ELF-1 (cell line): ENCODE measurements at regions not wholly inside any gene's neighbourhood (a gene's known extent, or its start where the extent isn't known, plus 50 kb on each side); places are given as distances from the start of the nearest gene placed in this dataset.

ENCODE experiments used
- DNase-seq: peaks from one replicate; pipeline ENCODE4 v3.0.0-alpha.2; 2016; ENCODE audit warnings: low read depth, low spot score

DNA sequence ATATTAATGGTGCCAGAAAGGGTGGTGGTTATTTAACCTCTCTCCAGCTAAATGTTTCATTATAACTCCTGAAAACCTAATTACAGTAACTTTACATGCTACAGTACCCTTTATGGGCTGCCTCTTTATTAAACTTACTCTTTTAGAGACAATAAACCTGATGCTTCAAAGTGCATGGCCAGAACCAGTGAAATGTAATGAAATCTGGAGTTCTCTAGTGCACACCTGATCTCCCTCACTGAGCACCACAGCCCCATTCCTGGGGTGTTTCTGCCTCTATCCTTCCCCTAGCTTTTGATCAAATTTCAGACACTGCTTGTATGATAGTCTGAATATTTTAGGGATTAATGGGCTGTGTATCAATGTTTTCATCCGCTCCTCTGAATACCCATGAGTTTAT lies 306.5 kb upstream of the WWC1 start:
- no peak for DNase-seq

GRCh38 chr5:167985373-167985772 lies 306.1 kb upstream of the WWC1 start:
- DNase-seq: no peak

DNA sequence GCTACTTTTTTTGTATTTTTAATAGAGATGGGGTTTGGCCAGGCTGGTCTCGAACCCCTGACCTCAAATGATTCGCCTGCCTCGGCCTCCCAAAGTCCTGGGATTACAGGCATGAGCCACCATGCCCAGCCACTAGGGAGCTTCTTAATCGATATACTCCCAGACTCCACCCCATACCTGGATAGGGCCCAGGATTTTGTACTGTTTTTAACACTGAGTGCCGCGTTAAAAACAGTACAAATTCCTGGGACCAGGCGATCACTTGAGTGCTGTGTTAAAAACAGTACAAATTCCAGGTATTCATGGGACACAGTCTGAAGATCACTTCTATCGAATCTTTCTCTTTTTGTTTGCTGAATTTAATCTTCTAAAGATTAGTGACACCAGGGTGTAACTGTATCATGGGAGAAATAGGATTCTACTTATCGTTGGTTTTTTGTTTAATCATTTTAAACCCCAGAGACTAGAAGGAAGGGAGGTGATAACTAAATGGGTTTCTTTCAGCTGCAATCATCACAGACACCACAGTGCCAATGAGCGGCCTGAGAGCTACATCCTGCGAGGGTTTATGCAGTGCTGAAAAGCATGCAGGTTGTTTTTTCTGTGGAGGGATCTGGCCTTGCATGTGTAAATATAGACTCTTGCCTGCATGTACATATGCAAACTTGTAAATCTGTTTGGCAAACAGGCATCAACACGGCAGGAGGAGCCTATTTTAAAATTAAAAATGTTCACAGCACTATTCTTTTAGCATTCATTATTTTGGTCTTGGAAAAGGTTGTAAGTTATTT lies 303.8 kb upstream of the WWC1 start:
- no peak for DNase-seq

- no peak for DNase-seq
Measured at GRCh38 chr5:167992868-167993267, 298.6 kb upstream of the WWC1 start.

- DNase-seq: no peak
Measured at GRCh38 chr5:167993771-167994170, 297.7 kb upstream of the WWC1 start.

GRCh38 chr5:167995844-167996425 lies 295.5 kb upstream of the WWC1 start:
- no peak for DNase-seq

GRCh38 chr5:167998148-167998767 lies 293.2 kb upstream of the WWC1 start:
- DNase-seq: no peak

DNA sequence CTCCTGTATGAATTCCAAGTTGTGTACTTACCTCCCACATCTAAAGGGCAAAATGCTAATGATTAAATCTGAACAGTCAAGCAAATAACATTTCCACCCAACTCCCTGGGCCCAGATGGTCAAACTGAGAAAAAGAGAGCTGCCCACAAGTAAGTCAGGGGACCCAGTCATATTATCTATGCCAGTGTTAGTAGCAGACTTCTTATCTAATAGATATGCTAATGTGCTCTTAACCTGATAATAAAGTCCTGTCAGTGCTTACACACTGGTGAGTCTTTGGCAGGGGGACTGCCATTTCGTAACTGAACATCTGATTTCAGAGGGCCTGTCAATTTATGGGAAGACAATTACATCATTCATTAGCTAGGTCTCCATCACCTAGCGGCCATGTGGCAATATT lies 292.3 kb upstream of the WWC1 start:
- no peak for DNase-seq

DNA sequence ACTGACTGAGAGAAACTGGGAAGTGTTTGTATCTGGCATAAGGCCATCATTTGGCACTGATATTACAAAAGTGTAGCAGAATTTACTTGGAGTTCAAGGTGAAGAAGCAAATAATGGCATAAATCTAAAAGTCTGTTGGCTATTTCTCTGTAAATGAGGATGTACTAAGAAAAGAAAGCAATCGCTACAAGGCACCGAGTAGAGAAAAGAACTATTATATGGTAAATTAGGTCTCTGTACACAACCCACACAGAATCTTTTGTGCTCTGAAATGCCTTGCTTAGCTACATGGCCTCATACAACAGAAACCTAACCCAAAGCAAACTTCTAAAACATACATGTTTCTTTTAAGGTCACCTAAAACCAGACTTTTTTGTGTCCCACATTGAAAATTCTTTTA lies 290.1 kb upstream of the WWC1 start:
- no peak for DNase-seq

GRCh38 chr5:168002116-168002515 lies 289.3 kb upstream of the WWC1 start:
- no peak for DNase-seq

DNA sequence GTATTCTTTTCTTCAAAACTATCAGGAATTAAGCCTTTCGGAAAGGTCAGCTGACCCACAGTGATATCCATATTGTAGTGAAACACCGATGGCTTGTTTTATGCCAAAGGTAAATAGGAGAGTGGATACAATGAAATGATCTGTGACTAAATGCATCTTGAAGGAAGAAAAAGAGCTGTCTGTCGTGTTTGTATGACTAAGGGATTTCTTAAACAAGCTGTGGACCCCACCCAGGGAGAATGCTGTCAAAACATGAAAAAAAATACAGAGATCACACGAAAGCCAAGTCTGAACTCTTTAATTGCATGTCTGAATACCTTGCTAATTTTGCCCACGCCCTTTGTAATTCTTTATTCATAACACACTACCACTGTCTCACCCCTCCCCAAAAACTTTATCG lies 286.4 kb upstream of the WWC1 start:
- no peak for DNase-seq

GRCh38 chr5:168005936-168006335 lies 285.5 kb upstream of the WWC1 start:
- no peak for DNase-seq

GRCh38 chr5:168006456-168007130 lies 284.9 kb upstream of the WWC1 start:
- DNase-seq: no peak

DNA sequence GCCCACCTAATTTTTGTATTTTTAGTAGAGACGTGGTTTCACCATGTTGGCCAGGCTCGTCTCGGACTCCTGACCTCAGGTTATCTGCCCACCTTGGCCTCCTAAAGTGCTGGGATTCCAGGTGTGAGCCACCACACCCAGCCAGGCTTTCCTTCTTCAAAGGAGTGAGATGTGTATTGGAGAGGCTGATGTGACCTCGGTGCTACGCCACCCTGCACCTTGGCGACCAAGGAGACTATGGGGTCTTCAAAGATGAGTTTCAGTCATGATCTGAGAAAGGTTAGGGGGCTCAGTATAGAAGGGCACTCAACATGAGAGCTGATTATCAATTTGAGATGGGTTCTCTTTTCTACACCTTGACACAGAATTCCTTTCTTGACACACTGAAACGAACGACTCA lies 284.2 kb upstream of the WWC1 start:
- no peak for DNase-seq

- no peak for DNase-seq
Measured at GRCh38 chr5:168008555-168008954, 282.9 kb upstream of the WWC1 start.

GRCh38 chr5:168011096-168011495 lies 280.3 kb upstream of the WWC1 start:
- DNase-seq: no peak

GRCh38 chr5:168012006-168012405 lies 279.4 kb upstream of the WWC1 start:
- DNase-seq: no peak

DNA sequence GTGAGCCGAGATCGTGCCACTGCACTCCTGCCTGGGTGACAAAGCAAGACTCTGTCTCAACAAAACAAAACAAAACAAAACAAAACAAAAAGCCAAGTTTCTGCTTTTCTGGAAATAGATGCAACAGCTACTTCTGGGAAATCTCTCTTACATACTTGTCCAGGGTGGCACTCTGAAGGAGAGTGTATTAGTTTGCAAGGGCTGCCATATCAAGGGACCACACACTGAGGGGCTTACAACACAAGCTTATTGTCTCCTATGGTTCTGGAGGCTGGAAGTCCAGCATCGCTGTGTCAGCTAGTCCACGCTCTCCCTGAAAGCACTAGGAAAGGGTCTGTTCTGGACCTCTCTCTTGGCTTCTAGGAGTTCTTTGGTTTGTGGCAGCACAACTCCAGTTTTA lies 277.9 kb upstream of the WWC1 start:
- DNase-seq: no peak

DNA sequence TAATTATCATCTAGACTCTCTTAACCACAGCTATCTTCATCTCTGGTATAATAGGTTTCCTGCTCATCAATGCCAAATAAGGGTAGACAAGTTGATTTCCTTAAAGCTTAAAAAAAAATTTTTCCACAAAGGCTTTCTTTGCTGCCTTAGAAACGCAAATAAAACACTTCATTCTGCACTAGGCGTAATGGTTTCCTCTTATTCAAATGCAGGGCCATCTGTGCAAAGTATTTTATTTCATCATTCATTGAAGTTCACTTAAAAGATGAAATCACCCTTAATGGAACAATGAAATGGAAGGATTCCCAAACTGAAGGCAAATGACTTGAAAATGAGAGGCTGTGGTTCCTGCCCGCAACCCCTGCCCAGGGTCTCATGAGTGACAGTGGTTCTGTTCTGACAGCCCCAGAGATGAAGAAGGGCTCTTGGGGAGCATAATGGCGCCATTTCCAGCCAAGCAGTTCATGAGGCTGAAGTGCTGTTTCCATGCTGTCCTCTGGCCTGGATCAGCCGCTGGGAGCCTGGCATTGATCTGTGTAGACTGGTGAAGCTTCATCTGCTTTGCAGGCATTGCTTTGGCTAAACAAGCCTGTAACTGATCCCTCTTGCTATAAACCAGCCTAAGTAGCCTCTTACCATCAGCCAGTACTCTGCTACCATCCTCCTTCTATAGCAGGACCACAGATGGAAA lies 276.9 kb upstream of the WWC1 start:
- DNase-seq: no peak

DNA sequence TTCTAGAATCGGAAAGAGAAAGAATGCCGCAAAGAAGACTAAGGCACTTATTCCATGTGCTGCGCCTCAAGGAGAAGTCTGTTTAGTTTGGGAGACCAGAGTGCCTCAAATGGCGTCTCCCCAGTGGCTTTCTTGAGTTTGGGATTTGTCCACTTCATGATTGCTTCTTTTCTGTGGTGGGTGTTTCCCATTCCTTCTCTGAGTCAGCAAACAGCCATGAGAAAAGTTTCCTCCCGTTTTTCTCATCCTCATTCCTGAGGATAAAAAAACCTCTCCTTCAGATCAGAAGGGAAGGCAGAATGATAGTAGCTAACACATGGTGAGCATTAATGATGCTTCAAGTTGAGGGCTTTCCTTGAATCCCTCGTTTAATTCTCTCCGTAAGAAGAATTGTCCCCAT lies 275.9 kb upstream of the WWC1 start:
- DNase-seq: no peak

DNA sequence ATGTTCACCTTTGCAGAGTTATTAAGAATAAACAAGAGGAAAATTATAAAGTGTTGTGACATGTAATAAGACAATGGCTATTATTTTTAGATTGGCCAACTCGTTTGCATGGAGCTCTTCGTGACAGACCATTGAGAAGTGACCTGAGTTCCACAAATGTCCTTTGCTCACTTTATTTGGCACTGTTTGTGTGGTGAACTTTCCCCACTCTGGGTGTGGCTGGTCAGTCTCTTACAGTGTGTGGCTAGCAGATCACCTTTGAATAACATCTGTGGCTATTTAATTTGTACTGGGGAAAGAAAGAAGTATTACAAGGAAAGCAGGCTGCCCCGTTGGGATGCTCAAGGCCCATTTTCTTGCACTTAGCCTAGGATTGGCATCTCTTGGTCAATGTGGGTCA lies 274.1 kb upstream of the WWC1 start:
- DNase-seq: no peak

GRCh38 chr5:168019143-168019542 lies 272.3 kb upstream of the WWC1 start:
- no peak for DNase-seq
